ENCODE measurements at regions not wholly inside any gene's neighbourhood (a gene's known extent, or its start where the extent isn't known, plus 50 kb on each side); places are given as distances from the start of the nearest gene placed in this dataset.

GRCh38 chr4:95603393-95603792, 54.6 kb upstream of the UNC5C start:
- 0 out of 2 replicates have a peak overlapping the region, but pooled peaks have one; percentile 23 for H2AFZ ChIP-seq
- H4K20me1 ChIP-seq (replicated peaks; ENCODE audit: insufficient read depth), result no peaks in the 10 kb centered on the region
- TF ChIP-seq POLR2AphosphoS5 (IDR thresholded peaks at IDR 0.05; ENCODE audit: low read depth), result no peak
- no peak for TF ChIP-seq EZH2 (IDR thresholded peaks at IDR 0.05; ENCODE audit: low read depth, unreplicated experiment)
- TF ChIP-seq ZNF114 (CRISPR knock-in tag; IDR thresholded peaks at IDR 0.05), result no peak
- TF ChIP-seq JUNB (IDR thresholded peaks at IDR 0.05; ENCODE audit: unreplicated experiment), result no peak
- TF ChIP-seq NANOG (IDR thresholded peaks at IDR 0.05; ENCODE audit: borderline replicate concordance), result no peak
- TF ChIP-seq, protein P1, sequence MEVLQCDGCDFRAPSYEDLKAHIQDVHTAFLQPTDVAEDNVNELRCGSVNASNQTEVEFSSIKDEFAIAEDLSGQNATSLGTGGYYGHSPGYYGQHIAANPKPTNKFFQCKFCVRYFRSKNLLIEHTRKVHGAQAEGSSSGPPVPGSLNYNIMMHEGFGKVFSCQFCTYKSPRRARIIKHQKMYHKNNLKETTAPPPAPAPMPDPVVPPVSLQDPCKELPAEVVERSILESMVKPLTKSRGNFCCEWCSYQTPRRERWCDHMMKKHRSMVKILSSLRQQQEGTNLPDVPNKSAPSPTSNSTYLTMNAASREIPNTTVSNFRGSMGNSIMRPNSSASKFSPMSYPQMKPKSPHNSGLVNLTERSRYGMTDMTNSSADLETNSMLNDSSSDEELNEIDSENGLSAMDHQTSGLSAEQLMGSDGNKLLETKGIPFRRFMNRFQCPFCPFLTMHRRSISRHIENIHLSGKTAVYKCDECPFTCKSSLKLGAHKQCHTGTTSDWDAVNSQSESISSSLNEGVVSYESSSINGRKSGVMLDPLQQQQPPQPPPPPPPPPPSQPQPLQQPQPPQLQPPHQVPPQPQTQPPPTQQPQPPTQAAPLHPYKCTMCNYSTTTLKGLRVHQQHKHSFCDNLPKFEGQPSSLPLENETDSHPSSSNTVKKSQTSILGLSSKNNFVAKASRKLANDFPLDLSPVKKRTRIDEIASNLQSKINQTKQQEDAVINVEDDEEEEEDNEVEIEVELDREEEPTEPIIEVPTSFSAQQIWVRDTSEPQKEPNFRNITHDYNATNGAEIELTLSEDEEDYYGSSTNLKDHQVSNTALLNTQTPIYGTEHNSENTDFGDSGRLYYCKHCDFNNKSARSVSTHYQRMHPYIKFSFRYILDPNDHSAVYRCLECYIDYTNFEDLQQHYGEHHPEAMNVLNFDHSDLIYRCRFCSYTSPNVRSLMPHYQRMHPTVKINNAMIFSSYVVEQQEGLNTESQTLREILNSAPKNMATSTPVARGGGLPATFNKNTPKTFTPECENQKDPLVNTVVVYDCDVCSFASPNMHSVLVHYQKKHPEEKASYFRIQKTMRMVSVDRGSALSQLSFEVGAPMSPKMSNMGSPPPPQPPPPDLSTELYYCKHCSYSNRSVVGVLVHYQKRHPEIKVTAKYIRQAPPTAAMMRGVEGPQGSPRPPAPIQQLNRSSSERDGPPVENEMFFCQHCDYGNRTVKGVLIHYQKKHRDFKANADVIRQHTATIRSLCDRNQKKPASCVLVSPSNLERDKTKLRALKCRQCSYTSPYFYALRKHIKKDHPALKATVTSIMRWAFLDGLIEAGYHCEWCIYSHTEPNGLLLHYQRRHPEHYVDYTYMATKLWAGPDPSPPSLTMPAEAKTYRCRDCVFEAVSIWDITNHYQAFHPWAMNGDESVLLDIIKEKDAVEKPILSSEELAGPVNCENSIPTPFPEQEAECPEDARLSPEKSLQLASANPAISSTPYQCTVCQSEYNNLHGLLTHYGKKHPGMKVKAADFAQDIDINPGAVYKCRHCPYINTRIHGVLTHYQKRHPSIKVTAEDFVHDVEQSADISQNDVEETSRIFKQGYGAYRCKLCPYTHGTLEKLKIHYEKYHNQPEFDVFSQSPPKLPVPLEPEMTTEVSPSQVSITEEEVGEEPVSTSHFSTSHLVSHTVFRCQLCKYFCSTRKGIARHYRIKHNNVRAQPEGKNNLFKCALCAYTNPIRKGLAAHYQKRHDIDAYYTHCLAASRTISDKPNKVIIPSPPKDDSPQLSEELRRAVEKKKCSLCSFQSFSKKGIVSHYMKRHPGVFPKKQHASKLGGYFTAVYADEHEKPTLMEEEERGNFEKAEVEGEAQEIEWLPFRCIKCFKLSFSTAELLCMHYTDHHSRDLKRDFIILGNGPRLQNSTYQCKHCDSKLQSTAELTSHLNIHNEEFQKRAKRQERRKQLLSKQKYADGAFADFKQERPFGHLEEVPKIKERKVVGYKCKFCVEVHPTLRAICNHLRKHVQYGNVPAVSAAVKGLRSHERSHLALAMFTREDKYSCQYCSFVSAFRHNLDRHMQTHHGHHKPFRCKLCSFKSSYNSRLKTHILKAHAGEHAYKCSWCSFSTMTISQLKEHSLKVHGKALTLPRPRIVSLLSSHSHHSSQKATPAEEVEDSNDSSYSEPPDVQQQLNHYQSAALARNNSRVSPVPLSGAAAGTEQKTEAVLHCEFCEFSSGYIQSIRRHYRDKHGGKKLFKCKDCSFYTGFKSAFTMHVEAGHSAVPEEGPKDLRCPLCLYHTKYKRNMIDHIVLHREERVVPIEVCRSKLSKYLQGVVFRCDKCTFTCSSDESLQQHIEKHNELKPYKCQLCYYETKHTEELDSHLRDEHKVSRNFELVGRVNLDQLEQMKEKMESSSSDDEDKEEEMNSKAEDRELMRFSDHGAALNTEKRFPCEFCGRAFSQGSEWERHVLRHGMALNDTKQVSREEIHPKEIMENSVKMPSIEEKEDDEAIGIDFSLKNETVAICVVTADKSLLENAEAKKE (CRISPR knock-in tag; IDR thresholded peaks at IDR 0.05), result no peak
- TF ChIP-seq, protein P2, sequence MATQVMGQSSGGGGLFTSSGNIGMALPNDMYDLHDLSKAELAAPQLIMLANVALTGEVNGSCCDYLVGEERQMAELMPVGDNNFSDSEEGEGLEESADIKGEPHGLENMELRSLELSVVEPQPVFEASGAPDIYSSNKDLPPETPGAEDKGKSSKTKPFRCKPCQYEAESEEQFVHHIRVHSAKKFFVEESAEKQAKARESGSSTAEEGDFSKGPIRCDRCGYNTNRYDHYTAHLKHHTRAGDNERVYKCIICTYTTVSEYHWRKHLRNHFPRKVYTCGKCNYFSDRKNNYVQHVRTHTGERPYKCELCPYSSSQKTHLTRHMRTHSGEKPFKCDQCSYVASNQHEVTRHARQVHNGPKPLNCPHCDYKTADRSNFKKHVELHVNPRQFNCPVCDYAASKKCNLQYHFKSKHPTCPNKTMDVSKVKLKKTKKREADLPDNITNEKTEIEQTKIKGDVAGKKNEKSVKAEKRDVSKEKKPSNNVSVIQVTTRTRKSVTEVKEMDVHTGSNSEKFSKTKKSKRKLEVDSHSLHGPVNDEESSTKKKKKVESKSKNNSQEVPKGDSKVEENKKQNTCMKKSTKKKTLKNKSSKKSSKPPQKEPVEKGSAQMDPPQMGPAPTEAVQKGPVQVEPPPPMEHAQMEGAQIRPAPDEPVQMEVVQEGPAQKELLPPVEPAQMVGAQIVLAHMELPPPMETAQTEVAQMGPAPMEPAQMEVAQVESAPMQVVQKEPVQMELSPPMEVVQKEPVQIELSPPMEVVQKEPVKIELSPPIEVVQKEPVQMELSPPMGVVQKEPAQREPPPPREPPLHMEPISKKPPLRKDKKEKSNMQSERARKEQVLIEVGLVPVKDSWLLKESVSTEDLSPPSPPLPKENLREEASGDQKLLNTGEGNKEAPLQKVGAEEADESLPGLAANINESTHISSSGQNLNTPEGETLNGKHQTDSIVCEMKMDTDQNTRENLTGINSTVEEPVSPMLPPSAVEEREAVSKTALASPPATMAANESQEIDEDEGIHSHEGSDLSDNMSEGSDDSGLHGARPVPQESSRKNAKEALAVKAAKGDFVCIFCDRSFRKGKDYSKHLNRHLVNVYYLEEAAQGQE (IDR thresholded peaks at IDR 0.05; ENCODE audit: unreplicated experiment), result no peak
- TF ChIP-seq EZH2phosphoT487 (IDR thresholded peaks at IDR 0.05; ENCODE audit: unreplicated experiment), result no peak
- TF ChIP-seq, protein P3, sequence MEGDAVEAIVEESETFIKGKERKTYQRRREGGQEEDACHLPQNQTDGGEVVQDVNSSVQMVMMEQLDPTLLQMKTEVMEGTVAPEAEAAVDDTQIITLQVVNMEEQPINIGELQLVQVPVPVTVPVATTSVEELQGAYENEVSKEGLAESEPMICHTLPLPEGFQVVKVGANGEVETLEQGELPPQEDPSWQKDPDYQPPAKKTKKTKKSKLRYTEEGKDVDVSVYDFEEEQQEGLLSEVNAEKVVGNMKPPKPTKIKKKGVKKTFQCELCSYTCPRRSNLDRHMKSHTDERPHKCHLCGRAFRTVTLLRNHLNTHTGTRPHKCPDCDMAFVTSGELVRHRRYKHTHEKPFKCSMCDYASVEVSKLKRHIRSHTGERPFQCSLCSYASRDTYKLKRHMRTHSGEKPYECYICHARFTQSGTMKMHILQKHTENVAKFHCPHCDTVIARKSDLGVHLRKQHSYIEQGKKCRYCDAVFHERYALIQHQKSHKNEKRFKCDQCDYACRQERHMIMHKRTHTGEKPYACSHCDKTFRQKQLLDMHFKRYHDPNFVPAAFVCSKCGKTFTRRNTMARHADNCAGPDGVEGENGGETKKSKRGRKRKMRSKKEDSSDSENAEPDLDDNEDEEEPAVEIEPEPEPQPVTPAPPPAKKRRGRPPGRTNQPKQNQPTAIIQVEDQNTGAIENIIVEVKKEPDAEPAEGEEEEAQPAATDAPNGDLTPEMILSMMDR (conservative IDR thresholded peaks at IDR 0.05; ENCODE audit: low read depth in 2 of 2), result no peak
- TF ChIP-seq ZNF331 (CRISPR knock-in tag; IDR thresholded peaks at IDR 0.05; ENCODE audit: low read depth), result no peak
- TF ChIP-seq STAT1 (IDR thresholded peaks at IDR 0.05; ENCODE audit: unreplicated experiment), result no peak
- no peak for ATAC-seq
- no peaks in the 10 kb centered on the region; the same call in 2 of the 3 replicates for H3K36me3 Mint-ChIP-seq (ENCODE audit: low read depth)
- DNase-seq (ENCODE audit: low spot score), result no peak
- no peaks in the 10 kb centered on the region for H3K4me1 Mint-ChIP-seq
- no peaks in the 10 kb centered on the region for H3K27me3 ChIP-seq (ENCODE audit: insufficient read depth)
- H3K27ac ChIP-seq (ENCODE audit: low read depth), result no peak overlapping the region
- H3K79me2 ChIP-seq (replicated peaks; ENCODE audit: insufficient read depth), result no peaks in the 10 kb centered on the region
- H3F3A ChIP-seq (replicated peaks; ENCODE audit: low read depth), result no peaks in the 10 kb centered on the region
- no peaks in the 10 kb centered on the region for H3K4me1 ChIP-seq (ENCODE audit: insufficient read depth)
- H3K4me3 ChIP-seq, result no peak overlapping the region
- no peak overlapping the region for H3K4me2 ChIP-seq
- peaks cover 4% of the 10 kb centered on the region; the same call in 1 of the 3 replicates for H3K9me3 Mint-ChIP-seq
- no peak overlapping the region for H3K27ac Mint-ChIP-seq
- H3K36me3 ChIP-seq (ENCODE audit: insufficient read depth), result no peaks in the 10 kb centered on the region
- no peak overlapping the region for H3K4me3 Mint-ChIP-seq
- H3K27me3 Mint-ChIP-seq (ENCODE audit: insufficient read depth, low read depth, poor library complexity), result peaks cover 4% of the 10 kb centered on the region
- H3K9me2 ChIP-seq (ENCODE audit: insufficient read depth), result no peaks in the 10 kb centered on the region
